HepG2 (cell line): ENCODE measurements at regions not wholly inside any gene's neighbourhood (a gene's known extent, or its start where the extent isn't known, plus 50 kb on each side); places are given as distances from the start of the nearest gene placed in this dataset.

Experiments used
- ATAC-seq: fragments of 200-7000 bp; cut with Tn5 transposase; 3 replicates; pipeline ENCODE4 v1.9.1; 2020; ENCODE audit warnings: mild to moderate bottlenecking, moderate library complexity
- BruUV-seq: library from RNA; stranded (reverse); fragments of 400-500 nt; replicated peaks from 2 replicates; lab custom pipeline; 2021; lab: Mats Ljungman, UMichigan
- CTCF ChIA-PET: fragments of 300-600 bp; formaldehyde crosslinking; extraction: SDS; loops from one replicate; lab custom pipeline; 2021; ENCODE audit warnings: low total read pairs, inconsistent platforms, low intra/inter-chr PET ratio; lab: Yijun Ruan, JAX
- POLR2A ChIA-PET: fragments of 350-600 bp; sonication (Branson Sonifier 250); formaldehyde crosslinking; loops from one replicate; lab custom pipeline; 2020; ENCODE audit warnings: antibody characterized with exemption, inconsistent platforms; lab: Yijun Ruan, JAX
- DNase-seq: peaks from one replicate; pipeline ENCODE4 v3.0.0-alpha.2; 2015; ENCODE audit warnings: low spot score
- FAIRE-seq: peaks from 3 replicates; lab custom pipeline; 2011; peaks lifted over from hg19 to GRCh38; lab: Jason Lieb, UNC
- H2AFZ ChIP-seq: one replicate; pipeline ENCODE4 v1.6.1; 2011; ENCODE audit warnings: low read length, inconsistent platforms
- H3K27ac ChIP-seq: fragments of 300-600 bp; 3 replicates; pipeline ENCODE4 v1.8.0; 2011; ENCODE audit warnings: mixed run types, mild to moderate bottlenecking, mixed read lengths, low read length, inconsistent platforms; ENCODE audit not compliant: insufficient read depth; ENCODE audit errors: extremely low read length
- H3K27me3 ChIP-seq, 2 experiments: fragments of 200-600 bp in 1 of 2; 2 replicates in 1 of 2; 3 replicates in 1 of 2; pipeline versions ENCODE4 v1.6.0 to v1.8.0; 2011; ENCODE audit warnings: low read length in 2 of 2, mild to moderate bottlenecking in 2 of 2, moderate library complexity in 2 of 2, inconsistent platforms in 1 of 2; ENCODE audit not compliant: insufficient read depth in 2 of 2, control insufficient read depth in 1 of 2
- H3K36me3 ChIP-seq, 2 experiments: fragments of 200-600 bp in 1 of 2; replicated peaks in 1 of 2; 2 replicates in 1 of 2; 3 replicates in 1 of 2; pipeline versions ENCODE4 v1.5.1 to v1.8.0; 2011; ENCODE audit warnings: low read length in 2 of 2, inconsistent platforms in 1 of 2; ENCODE audit not compliant: insufficient read depth in 2 of 2, control insufficient read depth in 1 of 2
- H3K4me1 ChIP-seq: 2 replicates; pipeline ENCODE4 v1.5.1; 2012; ENCODE audit warnings: low read length, inconsistent platforms; ENCODE audit not compliant: insufficient read depth
- H3K4me2 ChIP-seq: 2 replicates; pipeline ENCODE4 v1.6.0; 2011; ENCODE audit warnings: low read depth, low read length, inconsistent platforms
- H3K4me3 ChIP-seq, 3 experiments: fragments of 200-600 bp in 1 of 3; sonication (generic), shearing (Covaris generic) in 1 of 3; replicated peaks in 1 of 3; 2 replicates each; pipeline ENCODE4 v1.5.1; 2011 to 2016; ENCODE audit warnings: low read length in 3 of 3, inconsistent platforms in 2 of 3, low read depth in 2 of 3, mild to moderate bottlenecking in 2 of 3, control low read depth in 1 of 3, mixed read lengths in 1 of 3; ENCODE audit not compliant: insufficient read depth in 1 of 3
- H3K79me2 ChIP-seq: one replicate; pipeline ENCODE4 v1.6.1; 2011; ENCODE audit warnings: low read length, inconsistent platforms; ENCODE audit not compliant: insufficient read depth
- H3K9ac ChIP-seq: 2 replicates; pipeline ENCODE4 v1.6.0; 2011; ENCODE audit warnings: mild to moderate bottlenecking, low read depth, low read length, inconsistent platforms; ENCODE audit not compliant: insufficient read depth
- H3K9me3 ChIP-seq: 2 replicates; pipeline ENCODE4 v1.5.1; 2012; ENCODE audit warnings: mild to moderate bottlenecking, low read length
- H4K20me1 ChIP-seq: 2 replicates; pipeline ENCODE4 v1.6.0; 2011; ENCODE audit warnings: inconsistent platforms, mild to moderate bottlenecking, low read length, moderate library complexity; ENCODE audit not compliant: insufficient read depth
- ISL2 ChIP-seq: sonication (generic); formaldehyde crosslinking; IDR thresholded peaks from 2 replicates; pipeline ENCODE4 v1.5.0; 2020; ENCODE audit warnings: missing genetic modification reagents
- JUN ChIP-seq: sonication (generic); formaldehyde crosslinking; IDR thresholded peaks from 2 replicates; pipeline ENCODE4 v1.4.0; 2020; ENCODE audit warnings: mild to moderate bottlenecking, missing genetic modification reagents
- MTA3 ChIP-seq: sonication (generic); formaldehyde crosslinking; IDR thresholded peaks from 2 replicates; pipeline ENCODE4 v1.4.0; 2020; ENCODE audit warnings: missing genetic modification reagents
- SOX13 ChIP-seq, 3 experiments: fragments of 450-650 bp in 1 of 3; sonication (generic) in 1 of 3; formaldehyde crosslinking in 1 of 3; IDR thresholded peaks in 2 of 3; conservative IDR thresholded peaks in 1 of 3; 2 replicates each; pipeline versions ENCODE4 v1.5.0 to v1.6.1; 2016 to 2020; ENCODE audit warnings: antibody characterized with exemption in 1 of 3, mild to moderate bottlenecking in 1 of 3, missing compliant biosample characterization in 1 of 3, missing genetic modification reagents in 1 of 3, moderate library complexity in 1 of 3
- TRAFD1 ChIP-seq: sonication (generic); formaldehyde crosslinking; IDR thresholded peaks from 2 replicates; pipeline ENCODE4 v1.5.1; 2020; ENCODE audit warnings: missing genetic modification reagents, mild to moderate bottlenecking, borderline replicate concordance
- ZBTB8A ChIP-seq: sonication (generic); formaldehyde crosslinking; IDR thresholded peaks from 2 replicates; pipeline ENCODE4 v1.4.0; 2020; ENCODE audit warnings: mild to moderate bottlenecking, low read depth, missing genetic modification reagents, borderline replicate concordance
- ZNF468 ChIP-seq: sonication (generic); formaldehyde crosslinking; IDR thresholded peaks from 2 replicates; pipeline ENCODE4 v1.8.0; 2022; ENCODE audit warnings: mild to moderate bottlenecking, moderate library complexity, missing genetic modification reagents
- ZNF704 ChIP-seq: sonication (generic); formaldehyde crosslinking; IDR thresholded peaks from 2 replicates; pipeline ENCODE4 v1.8.1; 2023; ENCODE audit warnings: mild to moderate bottlenecking, inconsistent platforms, moderate library complexity, missing genetic modification reagents, borderline replicate concordance
- ZNF83 ChIP-seq: sonication (generic); formaldehyde crosslinking; IDR thresholded peaks from 2 replicates; pipeline ENCODE4 v1.4.0; 2020; ENCODE audit warnings: missing genetic modification reagents, mild to moderate bottlenecking, borderline replicate concordance
- WGBS: methylation state at CpG from one replicate; pipeline ENCODE4 v1.1.6; 2017; ENCODE audit warnings: low lambda C conversion rate; 5-methylcytosine and 5-hydroxymethylcytosine counted together
- in situ Hi-C: cut with HindIII; loops from 2 replicates; pipeline ENCODE4 v1.10.0; 2017; ENCODE audit warnings: low pct_unique_long_range_greater_than_20kb; ENCODE audit not compliant: extremely low pct_ligation_motif_present
- intact Hi-C: fragments of 100-400 bp; cut with micrococcal nuclease; formaldehyde crosslinking; loops from one replicate; pipeline ENCODE4 v1.10.0; 2022; ENCODE audit not compliant: unreplicated experiment
- TF ChIP-seq, protein P1 (sequence below): sonication (generic); formaldehyde crosslinking; IDR thresholded peaks from 2 replicates; pipeline ENCODE4 v1.4.0; 2020; ENCODE audit warnings: missing genetic modification reagents, borderline replicate concordance

GRCh38 chr17:65366102-65366844, 195.2 kb downstream of the AXIN2 start (continued):
- TF ChIP-seq JUN (CRISPR knock-in tag), result no peak

- Histone ChIP-seq H3K9ac (no peak overlapping the region), H3K79me2 (no peaks in the 10 kb centered on the region), H3K36me3 (no peaks in the 10 kb centered on the region), H3K4me2 (no peak overlapping the region), H4K20me1 (no peaks in the 10 kb centered on the region), H3K9me3 (no peaks in the 10 kb centered on the region), H3K27ac (no peak overlapping the region), H3K27me3 (peaks cover 0 to 26% of the 10 kb centered on the region in 2 experiments; a peak in 3 of 5 replicates), H3K4me3 (no peak overlapping the region), H2AFZ (no peak overlapping the region), H3K4me1 (peaks cover 2% of the 10 kb centered on the region)
- no peak for FAIRE-seq
- in situ Hi-C loops (no loop called here), intact Hi-C loops (no loop called here)
- no TSS peak for BruUV-seq
- ChIA-PET POLR2A (no interaction called here), CTCF (no interaction called here)
- DNase-seq, result no peak
- no peak for ATAC-seq
- TF ChIP-seq ZNF83 (CRISPR knock-in tag), result no peak
- no peak for TF ChIP-seq ISL2 (CRISPR knock-in tag)
- TF ChIP-seq ZNF704 (CRISPR knock-in tag), result no peak
- TF ChIP-seq, protein P1, sequence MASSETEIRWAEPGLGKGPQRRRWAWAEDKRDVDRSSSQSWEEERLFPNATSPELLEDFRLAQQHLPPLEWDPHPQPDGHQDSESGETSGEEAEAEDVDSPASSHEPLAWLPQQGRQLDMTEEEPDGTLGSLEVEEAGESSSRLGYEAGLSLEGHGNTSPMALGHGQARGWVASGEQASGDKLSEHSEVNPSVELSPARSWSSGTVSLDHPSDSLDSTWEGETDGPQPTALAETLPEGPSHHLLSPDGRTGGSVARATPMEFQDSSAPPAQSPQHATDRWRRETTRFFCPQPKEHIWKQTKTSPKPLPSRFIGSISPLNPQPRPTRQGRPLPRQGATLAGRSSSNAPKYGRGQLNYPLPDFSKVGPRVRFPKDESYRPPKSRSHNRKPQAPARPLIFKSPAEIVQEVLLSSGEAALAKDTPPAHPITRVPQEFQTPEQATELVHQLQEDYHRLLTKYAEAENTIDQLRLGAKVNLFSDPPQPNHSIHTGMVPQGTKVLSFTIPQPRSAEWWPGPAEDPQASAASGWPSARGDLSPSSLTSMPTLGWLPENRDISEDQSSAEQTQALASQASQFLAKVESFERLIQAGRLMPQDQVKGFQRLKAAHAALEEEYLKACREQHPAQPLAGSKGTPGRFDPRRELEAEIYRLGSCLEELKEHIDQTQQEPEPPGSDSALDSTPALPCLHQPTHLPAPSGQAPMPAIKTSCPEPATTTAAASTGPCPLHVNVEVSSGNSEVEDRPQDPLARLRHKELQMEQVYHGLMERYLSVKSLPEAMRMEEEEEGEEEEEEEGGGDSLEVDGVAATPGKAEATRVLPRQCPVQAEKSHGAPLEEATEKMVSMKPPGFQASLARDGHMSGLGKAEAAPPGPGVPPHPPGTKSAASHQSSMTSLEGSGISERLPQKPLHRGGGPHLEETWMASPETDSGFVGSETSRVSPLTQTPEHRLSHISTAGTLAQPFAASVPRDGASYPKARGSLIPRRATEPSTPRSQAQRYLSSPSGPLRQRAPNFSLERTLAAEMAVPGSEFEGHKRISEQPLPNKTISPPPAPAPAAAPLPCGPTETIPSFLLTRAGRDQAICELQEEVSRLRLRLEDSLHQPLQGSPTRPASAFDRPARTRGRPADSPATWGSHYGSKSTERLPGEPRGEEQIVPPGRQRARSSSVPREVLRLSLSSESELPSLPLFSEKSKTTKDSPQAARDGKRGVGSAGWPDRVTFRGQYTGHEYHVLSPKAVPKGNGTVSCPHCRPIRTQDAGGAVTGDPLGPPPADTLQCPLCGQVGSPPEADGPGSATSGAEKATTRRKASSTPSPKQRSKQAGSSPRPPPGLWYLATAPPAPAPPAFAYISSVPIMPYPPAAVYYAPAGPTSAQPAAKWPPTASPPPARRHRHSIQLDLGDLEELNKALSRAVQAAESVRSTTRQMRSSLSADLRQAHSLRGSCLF (CRISPR knock-in tag), result no peak
- TF ChIP-seq ZBTB8A (CRISPR knock-in tag), result no peak
- no peak for TF ChIP-seq TRAFD1 (CRISPR knock-in tag)
- no peak for TF ChIP-seq ZNF468 (CRISPR knock-in tag)
- TF ChIP-seq SOX13 (IDR thresholded peaks at IDR 0.05), result no peak
- no peak for TF ChIP-seq SOX13 (CRISPR knock-in tag; conservative IDR thresholded peaks at IDR 0.05 in 1 of 2, IDR thresholded peaks at IDR 0.05 in 1 of 2)
- no peak for TF ChIP-seq MTA3 (CRISPR knock-in tag)
- WGBS, result 48% methylated on average over 11 of the region's 11 CpGs
These were observed 196.3 kb downstream of the AXIN2 start for GRCh38 chr17:65365169-65365568.
